ENCODE measurements at regions not wholly inside any gene's neighbourhood (a gene's known extent, or its start where the extent isn't known, plus 50 kb on each side); places are given as distances from the start of the nearest gene placed in this dataset.

DNA sequence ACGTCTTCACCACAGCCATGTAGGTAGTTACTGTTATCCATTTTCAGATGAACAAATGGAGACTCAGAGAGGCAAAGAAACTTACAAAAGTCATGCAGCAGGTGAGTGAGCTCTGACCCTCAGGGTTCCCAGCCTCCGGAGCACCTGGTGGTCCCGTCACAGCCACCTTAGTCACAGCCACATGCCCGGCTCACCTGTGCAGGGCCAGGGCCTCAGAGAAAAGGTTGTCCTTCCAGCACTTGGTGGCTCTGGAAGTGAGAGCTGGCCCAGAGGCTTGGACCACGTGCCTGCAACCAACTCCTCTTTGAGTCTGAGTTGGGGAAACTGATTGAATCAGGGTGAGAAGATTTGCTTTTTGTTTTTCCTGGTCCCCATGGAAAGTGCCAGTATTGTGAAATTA is 189.3 kb downstream of the GLI2 start:
- no peak for DNase-seq

DNA sequence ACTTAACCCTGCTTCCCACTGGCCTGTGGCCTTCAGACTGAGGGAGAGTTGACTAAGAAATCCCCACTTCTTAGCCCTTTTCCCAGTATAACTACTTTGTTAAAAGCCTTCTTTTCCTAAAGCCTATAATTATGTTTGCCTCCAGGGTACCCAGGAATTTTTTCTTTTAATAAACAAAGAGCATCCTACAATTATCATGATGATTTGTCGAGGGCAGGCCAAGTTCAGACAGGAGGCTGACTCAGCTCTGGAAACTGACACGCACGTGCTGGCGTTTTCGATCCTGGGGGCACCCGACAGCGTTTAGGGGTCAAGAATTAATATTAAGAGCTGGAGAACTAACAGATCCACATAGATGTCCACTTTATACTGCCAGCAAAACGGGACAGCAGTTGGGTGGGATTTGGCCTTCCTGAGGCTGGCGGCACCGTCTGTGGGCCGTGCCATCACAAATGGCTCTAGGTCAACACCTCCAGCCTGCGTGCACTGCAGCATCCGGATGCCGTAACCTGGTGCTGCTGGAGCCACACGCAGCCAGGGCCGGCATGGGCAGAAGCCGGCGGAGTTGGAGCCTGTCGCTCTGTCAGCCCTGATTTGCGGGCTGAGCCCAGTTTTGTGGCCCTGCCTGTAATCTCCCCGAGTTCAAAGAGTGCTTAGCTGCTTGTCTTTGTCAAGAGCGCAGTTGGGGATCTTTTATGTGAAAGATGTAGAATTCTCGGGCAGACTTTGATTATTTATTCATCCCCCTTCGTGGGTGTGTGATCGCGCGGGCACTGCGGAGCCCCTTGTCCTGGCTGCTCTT is 191.0 kb downstream of the GLI2 start:
- DNase-seq, result no peak

DNA sequence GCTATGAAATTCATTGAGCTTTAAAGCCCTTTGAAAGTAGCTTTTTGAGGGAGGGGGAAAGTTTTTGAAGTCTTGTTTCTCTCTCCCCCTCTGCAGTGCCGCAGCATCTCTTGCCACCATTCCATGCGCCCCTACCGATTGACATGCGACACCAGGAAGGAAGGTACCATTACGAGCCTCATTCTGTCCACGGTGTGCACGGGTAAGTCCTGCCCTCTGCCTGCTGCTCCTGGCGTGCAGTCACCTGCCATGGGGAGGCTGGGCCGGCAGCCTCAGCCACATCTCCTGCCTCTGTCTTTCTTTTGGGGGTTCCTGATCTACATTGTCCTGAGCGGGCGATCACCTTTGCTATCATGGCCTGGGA is 191.6 kb downstream of the GLI2 start:
- no peak for DNase-seq

DNA sequence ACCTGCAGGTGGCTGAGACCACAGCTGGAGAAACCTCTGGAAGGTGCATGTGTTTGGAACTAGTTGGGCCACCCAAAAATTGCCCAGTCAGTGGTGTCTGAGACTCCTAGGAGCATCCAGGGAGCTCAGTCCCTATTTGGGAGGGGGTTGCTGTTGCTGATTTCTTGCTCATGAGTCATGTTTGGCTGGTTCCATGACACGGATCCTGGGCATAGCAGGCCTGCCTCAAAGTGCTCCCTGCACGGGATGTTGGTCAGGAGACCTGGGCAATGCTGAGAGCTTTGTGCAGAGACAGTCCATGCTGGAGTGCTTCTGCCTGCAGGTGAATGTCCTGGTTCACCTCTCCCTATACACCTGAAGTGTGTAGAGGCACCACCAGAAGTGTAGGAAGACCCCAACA is 194.2 kb downstream of the GLI2 start:
- no peak for DNase-seq

DNA sequence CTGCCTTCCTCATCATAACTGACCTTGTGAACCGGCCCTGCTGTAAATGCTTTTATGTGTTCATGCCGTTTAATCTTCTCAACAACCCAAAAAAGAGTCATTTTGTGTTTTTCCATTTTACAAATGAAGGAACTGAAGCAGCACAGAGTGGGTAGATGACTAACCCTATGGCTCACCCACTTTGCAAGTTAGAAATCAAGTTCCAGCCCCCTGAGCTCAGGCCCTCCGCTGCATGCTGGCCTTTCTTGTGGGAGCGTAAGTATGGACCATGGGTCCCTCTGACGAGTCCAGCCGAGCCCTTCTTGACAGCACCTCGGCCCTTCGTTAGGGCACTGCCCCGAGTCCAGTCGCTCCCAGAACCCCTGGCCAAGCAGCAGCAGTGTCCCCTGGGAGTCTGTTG is 194.6 kb downstream of the GLI2 start:
- no peak for DNase-seq

DNA sequence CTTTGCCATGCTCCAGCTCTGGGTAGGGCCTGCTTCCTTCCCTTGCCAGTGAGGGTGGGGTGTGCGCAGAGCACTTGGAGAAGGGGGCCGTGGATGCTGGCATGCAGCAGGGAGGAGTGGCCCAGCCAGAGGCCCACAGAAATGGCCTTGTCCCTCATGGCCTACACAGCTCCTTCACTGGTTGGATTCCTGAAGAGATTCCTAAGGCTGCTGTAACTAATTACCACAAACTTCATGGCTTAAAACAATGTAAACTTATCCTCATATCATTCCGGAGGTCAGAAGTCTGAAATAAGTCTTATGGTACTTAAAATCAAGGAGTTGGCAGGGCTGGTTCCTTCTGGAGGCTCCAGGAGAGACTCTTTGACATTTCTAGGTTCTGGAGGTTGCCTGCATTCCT is 195.2 kb downstream of the GLI2 start:
- DNase-seq, result no peak

DNA sequence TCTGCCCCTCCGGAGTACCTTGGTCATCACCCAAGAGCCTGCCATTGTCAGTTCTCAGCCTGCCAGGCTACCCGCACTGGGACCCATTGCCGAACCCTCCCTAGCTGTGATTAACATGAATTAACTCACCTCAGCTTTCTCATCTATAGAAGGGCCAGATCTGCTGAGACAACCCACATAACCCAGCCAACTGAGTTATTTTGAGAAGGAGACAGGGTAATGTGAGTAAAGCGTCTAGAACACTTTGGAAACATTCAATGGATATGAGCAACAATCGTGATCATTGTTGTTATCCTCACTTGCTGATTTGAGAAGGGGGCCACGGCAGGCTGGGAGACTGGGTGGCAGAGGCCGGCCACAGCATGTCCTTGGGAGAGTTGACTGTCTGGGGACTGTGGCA is 196.8 kb downstream of the GLI2 start:
- no peak for DNase-seq

DNA sequence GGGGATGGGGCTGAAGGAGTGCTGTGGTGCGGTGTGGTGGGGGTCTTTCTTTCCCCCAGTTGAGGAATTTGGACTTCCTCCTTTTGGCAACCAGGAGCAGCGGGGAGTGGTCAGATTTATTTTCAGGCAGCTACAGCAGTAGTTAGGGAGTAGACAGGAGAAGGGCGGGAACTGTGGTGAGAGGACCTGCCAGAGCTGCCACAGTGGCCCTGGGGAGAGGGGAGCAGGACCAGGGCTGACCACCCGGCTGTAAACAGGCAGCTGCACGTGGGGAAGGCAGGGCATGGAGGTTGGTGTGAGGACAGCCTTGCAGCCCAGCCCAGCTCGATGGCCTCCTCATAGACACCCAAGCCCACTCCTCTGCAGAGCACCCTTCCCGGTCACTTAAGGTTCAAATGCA is 197.2 kb downstream of the GLI2 start:
- DNase-seq, result no peak

DNA sequence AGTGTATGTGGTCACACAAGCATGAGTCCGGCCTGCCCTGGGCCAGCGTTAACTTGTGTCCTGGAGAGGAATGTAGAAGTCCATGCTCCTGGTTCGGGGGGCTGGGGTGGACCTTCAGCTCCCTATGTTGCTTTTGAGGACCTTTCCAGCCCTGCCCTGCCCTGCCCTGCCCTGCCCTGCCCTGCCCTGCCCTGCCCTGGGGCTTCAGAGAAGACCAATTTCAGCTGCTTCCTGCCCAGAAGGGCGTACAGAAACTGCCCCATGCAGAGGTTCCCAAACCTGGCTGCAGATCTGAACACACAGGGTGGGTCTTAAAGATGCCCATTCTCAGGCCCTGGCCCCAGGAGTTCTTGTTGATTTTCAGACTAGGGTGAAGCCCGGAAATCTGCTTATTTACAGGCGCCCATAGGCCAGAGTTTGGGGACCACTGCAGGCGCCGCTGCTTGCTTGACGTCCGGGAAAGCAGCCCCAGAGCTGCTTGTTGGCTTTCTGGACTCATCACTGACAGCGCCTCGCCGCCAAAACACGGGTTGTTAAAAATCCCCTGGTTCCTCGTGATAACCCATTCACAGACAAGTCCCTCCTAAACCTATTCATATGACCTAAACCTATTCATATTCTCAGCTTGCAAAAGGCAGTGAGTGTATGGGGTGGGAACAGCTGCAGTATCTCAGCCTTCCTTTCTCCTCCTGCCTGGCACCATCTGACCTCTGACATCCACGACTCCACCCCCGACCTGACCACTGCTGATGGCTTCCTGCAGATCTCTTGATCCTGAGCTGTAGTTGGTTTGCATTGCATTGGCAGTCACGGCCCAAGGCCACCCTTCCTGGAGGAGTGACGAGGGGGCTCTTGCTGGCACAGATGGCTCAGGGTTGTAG is 198.3 kb downstream of the GLI2 start:
- DNase-seq, result no peak

DNA sequence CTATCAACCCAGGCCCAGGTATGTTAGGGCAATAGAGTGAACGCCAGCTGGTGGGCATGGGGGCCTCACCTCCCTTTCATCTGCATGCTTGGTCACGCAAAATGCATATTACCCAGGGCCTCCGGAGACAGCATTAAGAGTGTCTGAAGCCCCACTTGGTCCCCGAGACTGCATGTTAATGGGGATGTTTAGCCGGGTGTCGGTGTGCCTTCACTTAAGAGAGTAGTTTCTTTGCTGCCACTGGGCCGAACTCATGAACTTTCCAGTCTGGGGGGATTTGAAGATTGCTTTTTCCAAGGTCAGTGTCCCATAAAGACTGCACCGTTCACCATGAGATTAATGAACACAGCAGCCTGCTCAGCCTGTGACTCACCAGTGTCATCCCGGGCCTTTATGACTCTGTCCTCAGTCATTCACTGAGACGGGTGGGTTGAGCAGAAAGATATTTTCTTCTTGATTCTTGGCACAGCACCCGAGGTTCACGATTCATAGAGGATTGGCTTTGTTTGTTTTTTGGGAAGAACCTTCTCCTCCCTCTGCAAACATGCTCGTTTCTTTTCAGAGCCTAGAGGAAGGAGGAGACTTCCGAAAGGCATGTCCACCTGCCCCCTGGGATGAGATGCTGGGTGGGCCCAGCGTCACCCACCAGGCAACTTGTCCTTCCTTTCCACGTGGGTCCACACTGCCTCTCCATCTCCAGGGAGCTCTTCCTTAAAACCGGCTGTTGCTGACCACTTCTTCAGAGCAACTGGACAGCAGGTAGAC is 199.1 kb downstream of the GLI2 start:
- DNase-seq, result no peak

DNA sequence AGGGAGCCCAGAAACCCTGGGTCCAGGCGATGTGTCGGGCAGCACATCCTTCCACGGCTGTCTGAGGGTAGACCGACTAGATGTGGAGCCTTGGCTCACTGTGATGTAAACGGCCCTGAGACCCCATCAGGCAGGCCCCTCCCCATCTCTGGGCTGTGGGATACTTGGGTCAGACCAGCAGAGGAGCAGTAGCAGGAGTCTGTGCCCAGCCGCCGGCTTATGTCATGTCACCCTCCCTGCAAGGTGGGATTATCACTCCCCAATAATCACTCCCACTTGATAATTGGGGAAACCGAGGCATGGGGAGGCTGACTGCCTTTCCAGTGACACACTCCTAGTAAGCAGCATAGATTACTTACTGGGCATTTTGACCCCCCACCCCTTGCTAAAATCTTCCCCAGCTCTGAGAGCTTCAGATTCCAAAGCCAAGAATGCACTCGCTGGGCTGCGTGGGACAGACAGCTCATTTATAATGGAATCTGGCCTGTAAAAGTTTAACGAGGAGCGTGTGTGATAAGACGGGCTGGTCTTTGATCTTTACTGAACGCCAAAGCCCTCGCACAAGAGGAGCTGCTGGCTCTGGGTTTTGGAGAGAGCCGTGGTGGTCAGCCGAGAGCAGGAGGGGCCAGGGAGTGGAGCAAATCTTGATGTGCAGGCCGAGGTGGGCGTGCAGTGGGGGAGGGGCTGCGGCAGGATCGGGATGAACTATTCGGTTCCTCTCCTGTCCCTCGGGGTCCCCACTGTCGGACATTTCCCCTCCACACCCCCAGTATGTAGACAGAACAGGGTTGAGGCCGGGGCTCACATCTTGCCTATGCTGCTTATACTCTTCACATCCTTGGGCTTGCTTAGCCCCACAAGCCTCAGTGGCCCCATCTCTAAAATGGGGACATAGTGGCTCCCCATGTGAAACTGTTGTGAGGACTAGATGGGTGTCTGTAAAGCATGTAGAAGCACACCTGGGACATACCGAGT is 200.0 kb downstream of the GLI2 start:
- DNase-seq, result no peak

DNA sequence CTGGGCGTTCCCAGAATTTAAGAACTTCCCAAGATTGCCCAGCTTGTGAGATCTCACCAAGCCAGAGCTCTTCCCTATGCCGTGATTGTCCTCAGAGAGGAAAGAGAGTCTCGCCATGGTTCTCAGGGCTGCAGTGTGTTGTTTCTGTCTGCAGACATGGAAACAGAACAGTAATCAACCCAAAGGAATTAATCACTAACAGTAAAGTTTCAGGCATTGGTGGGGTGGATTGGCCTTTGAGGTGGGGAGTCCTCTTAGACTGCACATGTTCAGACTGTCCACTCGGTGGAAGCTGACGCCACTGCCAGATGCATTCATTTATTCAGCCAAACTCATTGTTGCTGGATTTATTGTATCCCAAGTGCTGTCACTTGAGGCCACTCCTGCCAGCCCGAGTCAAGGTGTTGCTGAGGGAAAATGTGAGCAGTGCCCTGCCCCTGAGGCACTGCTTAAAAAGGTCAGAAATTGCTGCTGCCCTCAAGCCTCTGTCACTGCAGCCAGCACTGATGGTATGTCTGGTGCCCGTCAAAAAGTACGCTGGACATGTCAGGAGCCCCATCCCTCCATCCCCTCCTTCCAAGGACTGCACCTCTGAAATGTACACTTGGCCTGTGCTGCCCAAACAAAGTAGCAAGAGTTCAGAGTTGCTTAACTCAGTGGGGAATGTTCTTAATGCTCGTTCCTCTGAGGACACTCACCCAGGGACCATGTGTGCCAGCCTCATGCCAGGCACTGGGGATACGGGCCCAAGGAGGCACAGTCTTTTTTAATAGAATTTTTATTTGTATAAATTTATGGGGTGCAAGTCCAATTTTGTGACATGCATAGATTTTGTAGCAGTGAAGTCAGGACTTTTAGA is 201.0 kb downstream of the GLI2 start:
- no peak for DNase-seq

DNA sequence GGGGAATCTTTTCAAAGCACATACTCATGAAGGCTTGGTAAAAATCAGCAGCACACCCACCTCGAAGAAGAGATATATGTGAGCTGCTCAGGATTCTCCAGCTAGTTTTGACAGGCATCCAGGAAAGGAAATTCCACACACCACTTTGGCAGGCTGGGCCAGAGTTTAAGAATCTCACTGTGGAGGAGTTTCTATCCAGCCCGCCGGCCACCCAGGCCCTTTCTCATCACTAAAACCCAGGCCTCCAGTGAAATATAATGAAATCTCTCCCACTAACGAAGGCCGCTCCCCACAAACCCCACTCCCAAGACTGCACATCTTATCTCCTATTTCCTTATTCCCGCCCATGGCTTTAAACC is 202.0 kb downstream of the GLI2 start:
- DNase-seq, result no peak

DNA sequence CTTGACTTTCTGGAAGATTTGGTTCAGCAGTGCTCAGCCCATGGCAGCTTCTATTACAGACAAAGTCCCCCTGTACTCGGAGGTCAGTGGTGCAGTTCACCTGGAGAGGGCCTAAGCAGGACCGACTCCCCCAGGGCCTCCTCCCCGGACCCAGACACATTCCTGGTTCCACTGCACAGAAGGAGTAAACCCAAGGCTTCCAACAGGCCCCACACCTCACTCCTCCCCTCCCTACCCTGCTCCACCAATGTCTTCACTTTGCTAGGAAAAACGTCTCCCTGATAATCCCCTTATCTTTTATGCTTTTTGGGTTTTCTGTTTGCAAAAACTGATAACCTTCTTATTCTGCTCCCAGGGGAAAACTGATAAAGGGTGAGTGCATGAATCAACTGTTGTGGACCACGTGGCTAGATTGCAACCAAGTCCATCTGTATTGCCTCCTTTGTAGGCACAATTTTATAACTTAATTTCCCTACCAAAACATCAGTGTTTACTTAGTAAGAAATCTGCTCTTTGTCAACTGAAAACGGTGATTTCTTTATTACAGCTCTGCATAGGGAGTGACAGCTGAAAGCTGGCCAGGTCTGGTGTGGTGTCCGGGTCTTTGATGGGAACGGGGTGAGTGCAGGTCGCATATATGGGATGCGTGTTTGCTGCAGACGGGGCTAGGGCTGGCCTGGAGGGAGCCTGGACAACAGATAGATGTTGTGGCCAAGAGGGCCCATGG is 202.5 kb downstream of the GLI2 start:
- DNase-seq, result no peak

DNA sequence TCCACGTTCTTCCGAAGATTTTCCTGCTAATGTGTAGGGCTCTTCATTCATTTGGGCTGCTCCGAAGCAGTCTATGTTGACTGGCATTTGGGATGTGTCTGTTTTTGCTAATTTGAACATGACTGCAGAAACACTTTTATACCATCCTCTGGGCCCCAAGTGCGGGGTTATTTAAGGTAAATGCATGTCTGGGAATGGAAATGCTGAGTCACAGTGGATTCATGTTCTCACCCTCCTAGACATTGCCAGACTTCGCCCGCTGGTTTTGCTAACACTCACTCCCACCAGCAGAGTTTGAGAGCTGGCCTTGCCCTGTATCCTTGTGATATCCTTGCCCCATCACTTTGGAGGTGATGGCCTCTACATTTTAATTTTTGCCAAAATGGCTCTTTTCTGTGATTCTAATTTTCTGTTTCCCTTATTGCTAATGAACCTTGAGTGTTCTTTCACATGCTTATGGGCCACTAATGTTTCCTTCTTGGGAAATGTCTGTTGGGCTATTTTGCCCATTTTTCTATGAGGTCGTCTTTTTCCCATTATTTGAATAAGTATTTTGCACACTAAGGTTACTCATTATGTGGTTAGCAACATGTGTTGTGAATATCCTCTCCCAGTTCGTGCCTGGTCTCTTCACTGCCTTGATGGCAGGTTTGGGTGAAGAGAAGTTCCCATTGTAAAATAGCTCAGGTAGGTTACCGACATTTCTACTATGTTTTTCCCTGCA is 204.1 kb downstream of the GLI2 start:
- DNase-seq, result no peak

DNA sequence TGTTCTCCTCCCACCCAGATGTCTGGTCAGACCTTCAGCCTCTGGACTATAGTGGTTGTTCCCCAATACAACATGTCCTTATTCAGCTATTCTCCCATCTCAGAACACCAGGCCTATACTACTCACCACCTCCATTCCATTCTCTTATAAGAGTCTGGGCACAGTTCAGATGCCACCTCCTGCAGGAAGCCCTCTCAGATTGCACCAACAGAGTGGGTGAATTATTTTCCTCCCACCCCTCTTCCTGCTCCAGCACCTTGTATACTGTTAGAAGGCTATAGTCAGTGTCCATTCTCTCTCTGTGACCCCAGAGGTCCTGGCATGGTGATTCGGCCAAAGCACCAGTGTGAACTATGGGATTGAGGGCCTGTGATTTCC is 204.6 kb downstream of the GLI2 start:
- no peak for DNase-seq

DNA sequence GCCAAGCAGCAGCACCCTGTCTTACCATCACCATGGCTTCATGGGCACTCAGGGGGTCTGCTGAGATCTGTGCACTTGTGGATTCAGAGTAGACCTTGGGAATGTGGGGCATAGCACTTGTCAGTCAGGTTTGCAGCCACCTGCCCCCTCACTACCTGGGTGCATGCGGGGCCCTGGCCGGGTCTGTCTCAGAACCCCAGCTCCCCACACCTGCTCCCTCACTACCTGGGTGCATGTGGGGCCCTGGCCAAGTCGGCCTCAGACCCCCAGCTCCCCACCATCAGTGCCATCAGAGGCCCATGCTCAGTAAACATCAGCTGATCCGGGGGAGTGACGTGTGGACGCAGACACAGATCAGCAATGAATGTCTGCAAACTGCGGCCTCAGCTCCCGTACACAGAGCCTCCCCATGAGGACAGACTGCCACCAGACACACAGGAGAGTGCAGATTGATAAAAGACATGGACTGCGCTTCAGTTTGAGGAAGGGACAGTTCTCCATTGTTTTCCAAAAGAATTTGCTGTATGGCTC is 205.1 kb downstream of the GLI2 start:
- DNase-seq, result no peak

DNA sequence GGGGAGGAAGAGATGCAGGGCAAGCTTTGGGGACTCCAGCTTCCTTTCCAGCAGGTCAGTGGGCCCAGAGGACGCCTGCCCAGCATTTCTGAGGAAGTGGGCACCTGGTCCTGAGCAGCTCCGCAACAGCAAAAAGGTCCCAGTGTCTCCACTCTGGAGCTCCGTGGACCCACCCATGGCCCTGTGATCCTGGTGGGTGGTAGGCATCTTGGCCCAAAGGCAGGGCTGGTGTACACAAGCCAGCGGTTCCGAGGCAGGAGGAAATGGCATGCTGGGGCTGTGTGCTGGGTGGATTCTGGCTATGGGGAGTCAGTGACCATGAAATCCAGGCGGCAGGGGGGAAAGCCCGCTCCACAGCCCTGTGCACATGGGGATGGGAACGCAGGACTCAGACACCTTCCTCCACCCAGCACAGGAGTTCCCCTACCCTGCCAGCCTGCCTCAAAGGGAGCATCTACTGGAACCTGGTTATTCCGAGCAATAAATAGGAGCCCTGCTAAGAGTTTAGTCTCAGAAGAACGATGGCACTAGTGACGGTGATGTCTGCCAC is 206.0 kb downstream of the GLI2 start:
- no peak for DNase-seq

DNA sequence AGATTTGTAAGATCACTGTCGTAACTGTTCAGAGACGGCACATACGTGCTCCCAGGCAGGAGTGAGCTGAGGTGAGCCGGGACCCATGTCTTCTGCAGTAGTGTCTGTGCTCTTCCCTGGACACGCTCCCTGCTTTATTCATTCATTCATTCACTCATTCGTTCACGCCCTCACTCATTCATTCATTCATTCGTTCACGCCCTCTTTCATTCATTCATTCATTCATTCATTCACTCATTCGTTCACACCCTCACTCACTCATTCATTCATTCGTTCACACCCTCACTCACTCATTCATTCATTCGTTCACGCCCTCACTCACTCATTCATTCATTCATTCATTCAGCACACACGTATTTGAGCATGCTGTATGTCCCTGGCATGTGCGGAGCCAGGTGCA is 207.0 kb downstream of the GLI2 start:
- DNase-seq, result no peak
